NCI-H82 treated with DMSO at 0.1 percent for 48 hours (cell line): ENCODE measurements at regions not wholly inside any gene's neighbourhood (a gene's known extent, or its start where the extent isn't known, plus 50 kb on each side); places are given as distances from the start of the nearest gene placed in this dataset.

Experiments
- DNase-seq: peaks from one replicate; lab custom pipeline; 2025; ENCODE audit not compliant: unreplicated experiment; lab: John Stamatoyannopoulos, UW

GRCh38 chr4:8796096-8796495, 75.5 kb downstream of the HMX1 start:
- DNase-seq, result no peak

- DNase-seq, result no peak
Measured at GRCh38 chr4:8795140-8795539, 76.5 kb downstream of the HMX1 start.

- no peak for DNase-seq
Measured at GRCh38 chr4:8794491-8794890, 77.1 kb downstream of the HMX1 start.

- no peak for DNase-seq
Measured at GRCh38 chr4:8793571-8794160, 78.0 kb downstream of the HMX1 start.

- DNase-seq, result no peak
Measured at GRCh38 chr4:8792491-8792890, 79.1 kb downstream of the HMX1 start.

- no peak for DNase-seq
Measured at GRCh38 chr4:8791609-8792008, 80.0 kb downstream of the HMX1 start.

- no peak for DNase-seq
Measured at GRCh38 chr4:8790749-8791148, 80.9 kb downstream of the HMX1 start.

- no peak for DNase-seq
Measured at GRCh38 chr4:8788174-8788573, 83.5 kb downstream of the HMX1 start.

- no peak for DNase-seq
Measured at GRCh38 chr4:8786166-8786565, 85.5 kb downstream of the HMX1 start.

GRCh38 chr4:8785656-8786142, 85.9 kb downstream of the HMX1 start:
- DNase-seq, result no peak

- no peak for DNase-seq
Measured at GRCh38 chr4:8783736-8784135, 87.9 kb downstream of the HMX1 start.

GRCh38 chr4:8782135-8782534, 89.5 kb downstream of the HMX1 start:
- no peak for DNase-seq

- no peak for DNase-seq
Measured at GRCh38 chr4:8781641-8782040, 90.0 kb downstream of the HMX1 start.

- no peak for DNase-seq
Measured at GRCh38 chr4:8780596-8781368, 90.9 kb downstream of the HMX1 start.

- no peak for DNase-seq
Measured at GRCh38 chr4:8780086-8780485, 91.6 kb downstream of the HMX1 start.

GRCh38 chr4:8779490-8779932, 92.1 kb downstream of the HMX1 start:
- no peak for DNase-seq

GRCh38 chr4:8778760-8779159, 92.9 kb downstream of the HMX1 start:
- no peak for DNase-seq

GRCh38 chr4:8778291-8778690, 93.3 kb downstream of the HMX1 start:
- DNase-seq, result no peak

GRCh38 chr4:8777320-8778196, 94.1 kb downstream of the HMX1 start:
- no peak for DNase-seq

GRCh38 chr4:8776366-8776765, 95.3 kb downstream of the HMX1 start:
- no peak for DNase-seq

GRCh38 chr4:8775751-8776355, 95.8 kb downstream of the HMX1 start:
- no peak for DNase-seq
